Keratinocyte (primary cell): ENCODE measurements at regions not wholly inside any gene's neighbourhood (a gene's known extent, or its start where the extent isn't known, plus 50 kb on each side); places are given as distances from the start of the nearest gene placed in this dataset.

Source experiments
- DNase-seq: peaks from one replicate; pipeline ENCODE4 v3.0.0-alpha.2; 2011; ENCODE audit warnings: low read depth, missing footprints, low spot score
- FAIRE-seq: peaks from 2 replicates; lab custom pipeline; 2011; peaks lifted over from hg19 to GRCh38; lab: Jason Lieb, UNC
- H2AFZ ChIP-seq: 2 replicates; pipeline ENCODE4 v1.6.0; 2012; ENCODE audit warnings: low read length, control low read depth, inconsistent platforms; ENCODE audit not compliant: control insufficient read depth
- H3K27ac ChIP-seq: 2 replicates; pipeline ENCODE4 v1.5.1; 2011; ENCODE audit warnings: low read length; ENCODE audit not compliant: control insufficient read depth, insufficient read depth
- H3K27me3 ChIP-seq: 3 replicates; pipeline ENCODE4 v1.6.0; 2011; ENCODE audit warnings: low read length; ENCODE audit not compliant: control insufficient read depth, insufficient read depth; ENCODE audit errors: extremely low read depth
- H3K36me3 ChIP-seq, 2 experiments: 2 replicates in 1 of 2; 3 replicates in 1 of 2; pipeline ENCODE4 v1.5.1; 2011; ENCODE audit warnings: low read length in 2 of 2, mild to moderate bottlenecking in 1 of 2; ENCODE audit not compliant: control insufficient read depth in 2 of 2, insufficient read depth in 2 of 2; ENCODE audit errors: extremely low read depth in 1 of 2
- H3K4me1 ChIP-seq: 3 replicates; pipeline ENCODE4 v1.5.1; 2011; ENCODE audit warnings: low read length; ENCODE audit not compliant: control insufficient read depth, insufficient read depth; ENCODE audit errors: extremely low read depth
- H3K4me2 ChIP-seq: 3 replicates; pipeline ENCODE4 v1.6.0; 2011; ENCODE audit warnings: low read depth, low read length; ENCODE audit not compliant: control insufficient read depth, insufficient read depth; ENCODE audit errors: extremely low read depth
- H3K4me3 ChIP-seq, 3 experiments: fragments of 200-600 bp in 1 of 3; sonication (generic) in 1 of 3; 2 replicates in 2 of 3; 3 replicates in 1 of 3; pipeline ENCODE4 v1.5.1; 2011 to 2016; ENCODE audit warnings: low read length in 3 of 3, mild to moderate bottlenecking in 3 of 3, control low read depth in 2 of 3, inconsistent platforms in 1 of 3, low read depth in 1 of 3, mixed read lengths in 1 of 3, mixed run types in 1 of 3, moderate library complexity in 1 of 3; ENCODE audit not compliant: control insufficient read depth in 2 of 3, insufficient read depth in 2 of 3; ENCODE audit errors: extremely low read depth in 1 of 3
- H3K79me2 ChIP-seq: 2 replicates; pipeline ENCODE4 v1.6.0; 2012; ENCODE audit warnings: low read length; ENCODE audit not compliant: control insufficient read depth, insufficient read depth
- H3K9ac ChIP-seq: 3 replicates; pipeline ENCODE4 v1.6.0; 2011; ENCODE audit warnings: low read length; ENCODE audit not compliant: control insufficient read depth, insufficient read depth; ENCODE audit errors: extremely low read depth
- H3K9me1 ChIP-seq: 3 replicates; pipeline ENCODE4 v1.6.0; 2011; ENCODE audit warnings: low read length; ENCODE audit not compliant: control insufficient read depth, insufficient read depth; ENCODE audit errors: extremely low read depth
- H3K9me3 ChIP-seq: 2 replicates; pipeline ENCODE4 v1.5.1; 2012; ENCODE audit warnings: low read depth, low read length; ENCODE audit not compliant: control insufficient read depth
- H4K20me1 ChIP-seq: 3 replicates; pipeline ENCODE4 v1.6.0; 2011; ENCODE audit warnings: low read length; ENCODE audit not compliant: control insufficient read depth, insufficient read depth; ENCODE audit errors: extremely low read depth
- CTCF ChIP-seq, 3 experiments: IDR thresholded peaks in 1 of 3; conservative IDR thresholded peaks in 1 of 3; optimal IDR thresholded peaks in 1 of 3; 2 replicates in 2 of 3; 3 replicates in 1 of 3; pipeline versions ENCODE3 to v1.5.1; 2011; ENCODE audit warnings: low read length in 3 of 3, mild to moderate bottlenecking in 3 of 3, moderate library complexity in 2 of 3, control low read depth in 1 of 3, inconsistent platforms in 1 of 3; ENCODE audit not compliant: insufficient read depth in 2 of 3; ENCODE audit errors: extremely low read depth in 1 of 3
- EZH2 ChIP-seq: IDR thresholded peaks from one replicate; pipeline ENCODE4 v1.6.1; 2012; ENCODE audit warnings: inconsistent platforms, mild to moderate bottlenecking, low read length, moderate library complexity
- dilution Hi-C: fragments of 300-500 bp; cut with MboI; formaldehyde crosslinking; loops from one replicate; pipeline ENCODE4 v1.7.0; 2020; ENCODE audit warnings: low sequenced_read_pairs; ENCODE audit not compliant: extremely low pct_ligation_motif_present

- no peak overlapping the region for H3K27ac ChIP-seq
- H3K27me3 ChIP-seq, result no peaks in the 10 kb centered on the region
- no peaks in the 10 kb centered on the region for H3K9me1 ChIP-seq
- FAIRE-seq (no peak), DNase-seq (no peak)
- TF ChIP-seq EZH2, result no peak
- TF ChIP-seq CTCF (optimal IDR thresholded peaks at IDR 0.05 in 1 of 3, IDR thresholded peaks at IDR 0.05 in 1 of 3, conservative IDR thresholded peaks at IDR 0.05 in 1 of 3; ENCODE audit: extremely low read depth in 1 of 3, insufficient read depth in 2 of 3, low read length in 3 of 3), result no peak
- dilution Hi-C loops, result no loop called here
- no peaks in the 10 kb centered on the region for H4K20me1 ChIP-seq
- no peaks in the 10 kb centered on the region for H3K36me3 ChIP-seq
- H3K9ac ChIP-seq, result no peak overlapping the region
- no peaks in the 10 kb centered on the region for H3K79me2 ChIP-seq
- H3K4me3 ChIP-seq, result no peak overlapping the region
- H3K9me3 ChIP-seq, result no peaks in the 10 kb centered on the region
- H2AFZ ChIP-seq, result no peak overlapping the region
- H3K4me2 ChIP-seq, result no peak overlapping the region
- H3K4me1 ChIP-seq, result peaks cover 13% of the 10 kb centered on the region
These were observed 133.8 kb upstream of the ATP6AP2 start for GRCh38 chrX:40446921-40447320.

- Histone ChIP-seq H3K9ac (no peak overlapping the region), H3K9me3 (no peaks in the 10 kb centered on the region), H3K4me3 (no peak overlapping the region), H3K27ac (no peak overlapping the region), H4K20me1 (no peaks in the 10 kb centered on the region), H3K79me2 (no peaks in the 10 kb centered on the region), H3K27me3 (no peaks in the 10 kb centered on the region), H2AFZ (no peak overlapping the region), H3K36me3 (no peaks in the 10 kb centered on the region), H3K4me1 (peaks cover 13% of the 10 kb centered on the region), H3K9me1 (no peaks in the 10 kb centered on the region), H3K4me2 (no peak overlapping the region)
- TF ChIP-seq EZH2 (no peak), CTCF (optimal IDR thresholded peaks at IDR 0.05 in 1 of 3, IDR thresholded peaks at IDR 0.05 in 1 of 3, conservative IDR thresholded peaks at IDR 0.05 in 1 of 3; ENCODE audit: extremely low read depth in 1 of 3, insufficient read depth in 2 of 3, low read length in 3 of 3) (no peak)
- dilution Hi-C loops, result no loop called here
- FAIRE-seq (no peak), DNase-seq (no peak)
These were observed 135.1 kb upstream of the ATP6AP2 start for GRCh38 chrX:40445691-40446090.
